BJ (cell line): ENCODE measurements at regions not wholly inside any gene's neighbourhood (a gene's known extent, or its start where the extent isn't known, plus 50 kb on each side); places are given as distances from the start of the nearest gene placed in this dataset.

Experiments
- CTCF ChIA-PET: fragments of 350-600 bp; formaldehyde crosslinking; extraction: SDS; loops from one replicate; lab custom pipeline; 2021; ENCODE audit warnings: antibody characterized with exemption, inconsistent platforms; lab: Yijun Ruan, JAX
- POLR2A ChIA-PET: fragments of 300-600 bp; sonication (Branson Sonifier 250); formaldehyde crosslinking; extraction: SDS; loops from one replicate; lab custom pipeline; 2021; ENCODE audit warnings: antibody characterized with exemption; lab: Charles Lee
- DNase-seq: peaks from one replicate; pipeline ENCODE4 v3.0.0-alpha.2; 2011; ENCODE audit warnings: low read depth
- H3K27me3 ChIP-seq: 2 replicates; pipeline ENCODE4 v1.6.0; 2011; ENCODE audit warnings: low read length; ENCODE audit not compliant: control insufficient read depth, insufficient read depth
- H3K36me3 ChIP-seq: 2 replicates; pipeline ENCODE4 v1.5.1; 2011; ENCODE audit warnings: low read length; ENCODE audit not compliant: control insufficient read depth, insufficient read depth
- H3K4me3 ChIP-seq: 2 replicates; pipeline ENCODE4 v1.5.1; 2011; ENCODE audit warnings: low read depth, mild to moderate bottlenecking, control low read depth, low read length
- CTCF ChIP-seq: IDR thresholded peaks from 2 replicates; pipeline ENCODE4 v1.5.1; 2011; ENCODE audit warnings: low read depth, mild to moderate bottlenecking, control low read depth, inconsistent platforms, low read length, moderate library complexity; ENCODE audit not compliant: insufficient read depth

GRCh38 chr9:75699017-75699416, 191.5 kb upstream of the PCSK5 start:
- ChIA-PET CTCF (no interaction called here), POLR2A (no interaction called here)
- Histone ChIP-seq H3K27me3 (no peaks in the 10 kb centered on the region), H3K4me3 (no peak overlapping the region), H3K36me3 (no peaks in the 10 kb centered on the region)
- no peak for TF ChIP-seq CTCF
- DNase-seq: no peak

GRCh38 chr9:75699625-75700251, 190.7 kb upstream of the PCSK5 start:
- DNase-seq: no peak
- no peak overlapping the region for H3K4me3 ChIP-seq
- no peaks in the 10 kb centered on the region for H3K36me3 ChIP-seq
- POLR2A ChIA-PET: no interaction called here
- H3K27me3 ChIP-seq: no peaks in the 10 kb centered on the region
- TF ChIP-seq CTCF: no peak
- CTCF ChIA-PET: no interaction called here

GRCh38 chr9:75700252-75700640, 190.2 kb upstream of the PCSK5 start:
- H3K36me3 ChIP-seq: no peaks in the 10 kb centered on the region
- ChIA-PET CTCF (no interaction called here), POLR2A (no interaction called here)
- TF ChIP-seq CTCF: no peak
- DNase-seq: no peak
- H3K27me3 ChIP-seq: no peaks in the 10 kb centered on the region
- H3K4me3 ChIP-seq: no peak overlapping the region

- no peak for TF ChIP-seq CTCF
- DNase-seq: no peak
- ChIA-PET POLR2A (no interaction called here), CTCF (no interaction called here)
- no peaks in the 10 kb centered on the region for H3K27me3 ChIP-seq
- H3K36me3 ChIP-seq: no peaks in the 10 kb centered on the region
- H3K4me3 ChIP-seq: no peak overlapping the region
Observed at GRCh38 chr9:75707191-75707590, 183.3 kb upstream of the PCSK5 start.

- CTCF ChIA-PET: no interaction called here
- no peak for DNase-seq
- no peaks in the 10 kb centered on the region for H3K36me3 ChIP-seq
- no peak overlapping the region for H3K4me3 ChIP-seq
- POLR2A ChIA-PET: no interaction called here
- no peak for TF ChIP-seq CTCF
- H3K27me3 ChIP-seq: no peaks in the 10 kb centered on the region
Observed at GRCh38 chr9:75709698-75710097, 180.8 kb upstream of the PCSK5 start.
